Omental fat pad (tissue), 3 donors: ENCODE measurements at regions not wholly inside any gene's neighbourhood (a gene's known extent, or its start where the extent isn't known, plus 50 kb on each side); places are given as distances from the start of the nearest gene placed in this dataset.

Source experiments
- ATAC-seq: fragments of 150-250 bp; one replicate; pipeline ENCODE4 v1.9.1; 2016; ENCODE audit warnings: mild to moderate bottlenecking, moderate library complexity; ENCODE audit not compliant: low FRiP score
- DNase-seq: peaks from one replicate; pipeline ENCODE4 v3.0.0-alpha.2; 2019; ENCODE audit warnings: low spot score
- TF ChIP-seq, protein P1 (sequence below), 3 donors: fragments of 450-650 bp; IDR thresholded peaks; one replicate each; pipeline ENCODE4 v1.5.1; 2016 to 2017; ENCODE audit warnings: antibody characterized with exemption in 3 of 3, mild to moderate bottlenecking in 3 of 3, moderate library complexity in 2 of 3

GRCh38 chr3:153574445-153574844, 412.4 kb downstream of the RAP2B start:
- DNase-seq (no peak), ATAC-seq (no peak)
- TF ChIP-seq, protein P1, sequence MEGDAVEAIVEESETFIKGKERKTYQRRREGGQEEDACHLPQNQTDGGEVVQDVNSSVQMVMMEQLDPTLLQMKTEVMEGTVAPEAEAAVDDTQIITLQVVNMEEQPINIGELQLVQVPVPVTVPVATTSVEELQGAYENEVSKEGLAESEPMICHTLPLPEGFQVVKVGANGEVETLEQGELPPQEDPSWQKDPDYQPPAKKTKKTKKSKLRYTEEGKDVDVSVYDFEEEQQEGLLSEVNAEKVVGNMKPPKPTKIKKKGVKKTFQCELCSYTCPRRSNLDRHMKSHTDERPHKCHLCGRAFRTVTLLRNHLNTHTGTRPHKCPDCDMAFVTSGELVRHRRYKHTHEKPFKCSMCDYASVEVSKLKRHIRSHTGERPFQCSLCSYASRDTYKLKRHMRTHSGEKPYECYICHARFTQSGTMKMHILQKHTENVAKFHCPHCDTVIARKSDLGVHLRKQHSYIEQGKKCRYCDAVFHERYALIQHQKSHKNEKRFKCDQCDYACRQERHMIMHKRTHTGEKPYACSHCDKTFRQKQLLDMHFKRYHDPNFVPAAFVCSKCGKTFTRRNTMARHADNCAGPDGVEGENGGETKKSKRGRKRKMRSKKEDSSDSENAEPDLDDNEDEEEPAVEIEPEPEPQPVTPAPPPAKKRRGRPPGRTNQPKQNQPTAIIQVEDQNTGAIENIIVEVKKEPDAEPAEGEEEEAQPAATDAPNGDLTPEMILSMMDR (IDR thresholded peaks at IDR 0.05): no peak

DNA sequence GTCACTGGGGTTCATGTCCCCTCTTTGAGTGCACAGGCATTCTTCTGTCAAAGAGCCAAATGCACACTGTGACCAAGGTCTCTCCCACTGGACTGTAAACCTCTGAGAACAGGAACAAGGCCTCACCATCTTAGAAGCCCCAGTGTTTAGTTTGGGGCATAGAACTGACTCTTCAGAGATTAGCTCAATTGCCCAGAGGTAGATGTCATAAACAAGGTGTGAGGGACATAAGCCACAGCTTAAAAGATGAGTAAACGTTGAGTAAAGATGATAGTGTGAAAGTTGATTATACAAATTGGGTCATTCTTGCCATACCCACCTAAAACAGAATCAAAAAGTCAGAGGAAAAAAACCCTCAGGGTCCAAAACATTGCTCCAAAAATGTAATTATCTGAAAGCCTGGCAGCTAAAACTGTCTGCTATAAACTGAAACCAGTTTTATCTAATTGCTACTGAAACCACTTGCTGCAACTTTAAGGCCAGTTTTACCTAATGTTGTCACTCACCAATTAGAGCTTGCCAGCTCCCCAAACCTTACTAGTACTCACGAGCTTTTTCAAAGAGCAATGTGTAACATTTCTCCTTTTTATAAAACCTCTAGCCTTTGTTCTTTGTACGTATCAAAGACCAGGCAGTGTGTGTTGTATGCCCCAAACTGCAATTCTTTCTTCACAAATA, 415.2 kb downstream of the RAP2B start:
- TF ChIP-seq, protein P1 (IDR thresholded peaks at IDR 0.05): no peak
- ATAC-seq (no peak), DNase-seq (no peak)

DNA sequence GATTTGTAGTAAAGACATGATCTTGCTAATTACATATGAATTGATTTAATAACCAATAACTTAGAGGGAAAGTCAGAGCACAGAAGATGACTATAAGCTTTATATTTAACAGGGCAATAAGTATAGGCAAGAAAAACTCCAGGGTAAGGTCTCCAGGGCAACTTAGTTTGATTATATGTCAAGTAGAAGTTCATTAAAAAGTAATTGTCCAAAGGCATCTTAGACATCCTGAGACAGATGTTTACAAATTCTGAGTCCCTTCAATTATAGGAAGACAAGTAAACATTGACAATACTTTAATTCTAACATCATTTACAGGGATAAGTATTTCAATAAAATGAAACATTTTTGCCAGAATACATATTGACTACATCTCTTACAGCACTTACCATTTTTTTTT, 416.0 kb downstream of the RAP2B start:
- ATAC-seq (no peak), DNase-seq (no peak)
- TF ChIP-seq, protein P1 (IDR thresholded peaks at IDR 0.05): no peak

- ATAC-seq (no peak), DNase-seq (no peak)
- TF ChIP-seq, protein P1 (IDR thresholded peaks at IDR 0.05): no peak
Observed at GRCh38 chr3:153590051-153590450, 428.0 kb downstream of the RAP2B start.

DNA sequence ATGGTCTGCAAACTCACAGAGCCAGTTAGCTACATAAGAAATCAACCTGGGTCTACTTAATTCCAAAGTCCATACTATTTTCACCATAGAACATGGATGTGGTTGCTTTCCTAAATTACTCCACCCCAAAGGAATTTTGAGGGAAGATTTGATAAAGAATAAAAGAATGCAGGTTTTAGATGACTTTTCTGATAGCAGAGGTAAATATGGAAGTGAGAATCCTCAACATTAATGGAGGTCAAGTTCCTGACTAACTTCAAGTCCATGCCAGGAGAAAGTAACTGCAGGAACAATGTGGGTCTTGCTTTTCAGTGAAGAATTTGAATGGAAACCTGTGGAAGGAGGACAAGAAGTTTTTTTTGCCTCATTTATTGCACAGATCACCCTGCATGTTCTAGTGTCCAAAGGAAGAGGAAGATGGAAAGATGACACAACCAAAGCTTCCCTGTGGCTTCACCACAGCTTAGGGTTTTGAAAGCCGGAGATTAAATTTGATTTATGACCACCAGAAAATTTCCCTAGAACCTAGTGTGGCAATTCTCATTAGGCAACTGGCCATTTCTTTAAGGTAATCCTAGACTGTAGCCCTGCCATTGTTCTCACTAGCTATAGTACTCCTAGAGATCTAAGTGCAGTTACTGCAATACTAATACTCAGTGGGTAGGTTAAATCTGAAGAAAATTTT, 429.7 kb downstream of the RAP2B start:
- TF ChIP-seq, protein P1 (IDR thresholded peaks at IDR 0.05): no peak
- ATAC-seq (no peak), DNase-seq (no peak)

GRCh38 chr3:153595186-153595815, 433.3 kb downstream of the RAP2B start:
- ATAC-seq (peak; percentile 68), DNase-seq (no peak)
- TF ChIP-seq, protein P1 (IDR thresholded peaks at IDR 0.05): no peak
